GM12865 (cell line): ENCODE measurements at regions not wholly inside any gene's neighbourhood (a gene's known extent, or its start where the extent isn't known, plus 50 kb on each side); places are given as distances from the start of the nearest gene placed in this dataset.

Source experiments
- DNase-seq: peaks from one replicate; pipeline ENCODE4 v3.0.0; 2010; ENCODE audit warnings: low read depth
- H3K4me3 ChIP-seq: 2 replicates; pipeline ENCODE4 v1.5.1; 2011; ENCODE audit warnings: mild to moderate bottlenecking, low read depth, low read length, control low read depth
- TF ChIP-seq, protein P1 (sequence below): IDR thresholded peaks from 2 replicates; pipeline ENCODE4 v1.5.1; 2011; ENCODE audit warnings: low read length, control low read depth, low read depth, inconsistent platforms; ENCODE audit not compliant: insufficient read depth; ENCODE audit errors: missing control alignments

DNA sequence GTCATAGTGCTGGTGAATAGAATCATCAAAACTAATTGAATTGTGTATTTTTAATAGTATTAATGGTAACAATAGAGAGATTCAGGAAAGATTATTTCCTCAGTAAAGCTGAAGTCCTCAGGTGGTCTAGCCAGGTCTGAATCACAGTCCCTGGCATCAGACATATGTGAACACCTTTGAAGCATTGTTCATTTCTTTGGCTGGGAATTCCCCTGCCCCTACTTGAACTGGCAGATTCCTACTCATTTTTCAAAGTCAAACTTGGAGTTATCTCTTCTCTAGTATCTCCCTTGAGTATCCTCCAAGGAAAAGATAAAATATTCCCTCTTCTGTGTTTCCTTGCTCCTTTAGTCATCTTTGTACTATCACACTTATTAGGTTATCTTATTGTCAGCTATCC, 759.8 kb downstream of the ADGRL2 start:
- TF ChIP-seq, protein P1, sequence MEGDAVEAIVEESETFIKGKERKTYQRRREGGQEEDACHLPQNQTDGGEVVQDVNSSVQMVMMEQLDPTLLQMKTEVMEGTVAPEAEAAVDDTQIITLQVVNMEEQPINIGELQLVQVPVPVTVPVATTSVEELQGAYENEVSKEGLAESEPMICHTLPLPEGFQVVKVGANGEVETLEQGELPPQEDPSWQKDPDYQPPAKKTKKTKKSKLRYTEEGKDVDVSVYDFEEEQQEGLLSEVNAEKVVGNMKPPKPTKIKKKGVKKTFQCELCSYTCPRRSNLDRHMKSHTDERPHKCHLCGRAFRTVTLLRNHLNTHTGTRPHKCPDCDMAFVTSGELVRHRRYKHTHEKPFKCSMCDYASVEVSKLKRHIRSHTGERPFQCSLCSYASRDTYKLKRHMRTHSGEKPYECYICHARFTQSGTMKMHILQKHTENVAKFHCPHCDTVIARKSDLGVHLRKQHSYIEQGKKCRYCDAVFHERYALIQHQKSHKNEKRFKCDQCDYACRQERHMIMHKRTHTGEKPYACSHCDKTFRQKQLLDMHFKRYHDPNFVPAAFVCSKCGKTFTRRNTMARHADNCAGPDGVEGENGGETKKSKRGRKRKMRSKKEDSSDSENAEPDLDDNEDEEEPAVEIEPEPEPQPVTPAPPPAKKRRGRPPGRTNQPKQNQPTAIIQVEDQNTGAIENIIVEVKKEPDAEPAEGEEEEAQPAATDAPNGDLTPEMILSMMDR = no peak
- no peak for DNase-seq
- no peak overlapping the region for H3K4me3 ChIP-seq

DNA sequence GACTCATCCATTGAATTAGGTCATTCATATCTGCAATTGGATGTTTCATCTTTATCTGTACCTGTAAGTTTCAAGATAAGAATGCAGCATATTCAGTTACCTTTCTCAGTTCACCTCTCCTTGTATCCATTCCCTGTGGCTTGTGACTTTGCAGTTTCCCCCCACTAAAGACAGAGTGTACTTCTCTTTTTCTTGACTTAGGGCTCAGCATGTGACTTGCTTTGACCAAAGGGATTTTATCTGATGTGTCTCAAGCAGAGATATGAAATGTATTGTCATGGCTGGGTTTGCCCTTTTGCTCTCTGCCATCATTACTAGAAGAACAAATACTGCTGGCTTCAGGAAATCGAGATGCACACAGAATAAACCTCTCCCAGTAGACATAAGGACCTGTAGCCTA, 754.8 kb downstream of the ADGRL2 start:
- TF ChIP-seq, protein P1 = no peak
- H3K4me3 ChIP-seq = no peak overlapping the region
- no peak for DNase-seq

DNA sequence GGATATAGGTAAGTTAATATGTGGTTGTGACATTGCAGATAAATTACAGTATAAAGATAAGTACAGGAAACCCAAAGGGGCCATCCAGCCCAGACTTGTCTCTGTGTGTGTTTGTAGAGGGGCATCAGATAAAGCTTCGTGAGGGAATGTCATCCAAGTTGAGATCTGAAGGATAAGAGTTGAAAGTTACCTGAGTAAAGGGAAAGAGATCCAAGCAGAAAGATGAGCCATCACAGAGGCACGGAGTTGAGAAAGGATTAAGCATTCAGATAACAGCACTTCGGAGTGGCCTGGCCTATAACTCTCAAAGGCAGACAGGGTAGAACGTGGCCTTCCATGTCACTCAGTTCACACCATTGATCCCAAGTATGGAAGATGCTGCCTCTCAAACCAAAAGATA, 749.1 kb downstream of the ADGRL2 start:
- no peak for DNase-seq
- TF ChIP-seq, protein P1 = no peak
- no peak overlapping the region for H3K4me3 ChIP-seq

DNA sequence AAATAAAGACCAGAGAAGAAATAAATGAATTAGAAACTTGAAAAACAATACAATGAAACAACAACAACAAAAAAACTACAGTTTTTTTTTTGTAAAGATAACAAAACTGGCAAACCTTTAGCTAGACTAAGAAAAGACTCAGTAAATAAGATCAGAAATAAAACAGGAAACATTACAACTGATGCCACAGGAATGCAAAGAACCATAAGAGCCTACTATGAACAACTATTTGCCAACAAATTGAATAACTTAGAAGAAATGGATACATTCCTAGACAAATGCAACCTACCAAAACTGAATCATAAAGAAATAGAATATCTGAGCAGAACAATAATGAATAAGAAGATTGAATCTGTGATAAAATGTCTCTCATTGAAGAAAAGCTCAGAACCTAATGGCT, 742.0 kb downstream of the ADGRL2 start:
- H3K4me3 ChIP-seq = no peak overlapping the region
- TF ChIP-seq, protein P1 = no peak
- no peak for DNase-seq

DNA sequence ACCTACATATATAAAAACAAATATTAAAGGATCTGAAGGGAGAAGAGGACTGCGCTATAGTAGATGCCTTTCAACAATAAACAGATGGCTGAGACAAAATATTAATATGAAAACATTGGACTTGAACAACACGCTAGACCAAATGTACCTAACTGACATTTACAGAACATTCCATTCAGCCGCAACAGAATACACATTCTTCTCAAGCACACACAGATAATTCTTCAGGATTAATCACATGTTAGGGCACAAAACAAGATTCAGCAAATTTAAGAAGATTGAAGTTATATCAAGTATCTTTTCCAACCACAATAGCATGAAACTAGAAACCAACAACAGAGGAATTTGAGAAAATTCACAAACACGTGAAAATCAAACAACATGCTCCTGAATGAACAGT, 741.4 kb downstream of the ADGRL2 start:
- TF ChIP-seq, protein P1 = no peak
- no peak for DNase-seq
- no peak overlapping the region for H3K4me3 ChIP-seq

DNA sequence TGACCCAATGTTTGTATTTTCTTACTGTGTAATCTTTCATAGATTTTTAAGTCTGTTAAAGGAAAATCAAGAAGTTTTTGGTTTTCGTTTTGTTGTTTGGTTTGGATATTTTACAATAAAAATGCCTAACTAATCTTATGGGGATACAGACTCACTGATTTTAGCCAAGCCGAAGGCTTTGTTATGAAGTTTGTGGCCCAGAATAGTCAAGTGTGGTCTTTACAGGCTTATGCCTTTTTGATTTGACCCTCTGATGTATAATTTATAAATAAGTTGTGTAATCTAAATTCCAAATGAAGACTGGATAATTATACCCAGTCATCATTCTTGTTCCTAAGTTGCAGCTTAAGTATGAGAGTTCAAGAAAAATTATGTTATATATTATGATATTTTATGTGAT, 739.3 kb downstream of the ADGRL2 start:
- no peak for DNase-seq
- TF ChIP-seq, protein P1 = no peak
- H3K4me3 ChIP-seq = no peak overlapping the region

DNA sequence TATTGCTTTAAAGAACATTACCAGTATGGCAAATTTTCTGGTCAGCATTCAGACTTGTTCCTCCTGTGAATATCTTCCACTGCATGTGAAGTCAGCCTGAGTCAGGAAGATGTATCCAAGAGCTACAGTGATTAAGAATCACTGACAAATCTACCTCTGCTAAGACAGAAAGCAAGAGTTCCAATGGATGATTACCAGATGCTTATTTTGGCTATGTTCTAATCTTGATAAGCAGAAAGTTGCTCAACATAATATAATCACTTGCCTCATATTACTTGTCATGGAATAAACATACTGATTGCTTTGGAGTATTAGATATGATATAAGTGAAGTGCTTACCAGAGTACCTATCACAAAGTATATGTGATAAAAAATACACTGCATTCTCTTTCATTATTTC, 738.1 kb downstream of the ADGRL2 start:
- TF ChIP-seq, protein P1 = no peak
- no peak overlapping the region for H3K4me3 ChIP-seq
- DNase-seq = no peak
